Ishikawa (cell line): ENCODE measurements at regions not wholly inside any gene's neighbourhood (a gene's known extent, or its start where the extent isn't known, plus 50 kb on each side); places are given as distances from the start of the nearest gene placed in this dataset.

Experiments used
- CEBPB ChIP-seq: IDR thresholded peaks from 2 replicates; pipeline ENCODE4 v1.6.1; 2012
- CREB1 ChIP-seq: IDR thresholded peaks from 2 replicates; pipeline ENCODE4 v1.6.1; 2012; ENCODE audit warnings: low read depth
- EGR1 ChIP-seq: IDR thresholded peaks from 2 replicates; pipeline ENCODE4 v1.6.1; 2012
- EP300 ChIP-seq: IDR thresholded peaks from 2 replicates; pipeline ENCODE4 v1.6.1; 2012; ENCODE audit warnings: borderline replicate concordance
- FOXM1 ChIP-seq: IDR thresholded peaks from 2 replicates; pipeline ENCODE4 v1.6.1; 2012; ENCODE audit warnings: low read depth, borderline replicate concordance
- MAX ChIP-seq: IDR thresholded peaks from 2 replicates; pipeline ENCODE4 v1.6.1; 2012
- NFIC ChIP-seq: IDR thresholded peaks from 2 replicates; pipeline ENCODE4 v1.6.1; 2012
- RAD21 ChIP-seq: IDR thresholded peaks from 2 replicates; pipeline ENCODE4 v1.6.1; 2012; ENCODE audit warnings: low read depth
- REST ChIP-seq: IDR thresholded peaks from 2 replicates; pipeline ENCODE4 v1.6.1; 2012; ENCODE audit warnings: low read depth, mild to moderate bottlenecking
- TAF1 ChIP-seq: IDR thresholded peaks from 2 replicates; pipeline ENCODE4 v1.6.1; 2012; ENCODE audit warnings: low read depth, mild to moderate bottlenecking
- TCF12 ChIP-seq: IDR thresholded peaks from 2 replicates; pipeline ENCODE4 v1.6.1; 2012; ENCODE audit warnings: low read depth
- TEAD4 ChIP-seq: IDR thresholded peaks from 2 replicates; pipeline ENCODE4 v1.6.1; 2012
- USF1 ChIP-seq: IDR thresholded peaks from 2 replicates; pipeline ENCODE4 v1.6.1; 2012
- YY1 ChIP-seq: IDR thresholded peaks from 2 replicates; pipeline ENCODE4 v1.6.1; 2012; ENCODE audit warnings: low read depth
- ZBTB7A ChIP-seq: IDR thresholded peaks from 2 replicates; pipeline ENCODE4 v1.6.1; 2012; ENCODE audit warnings: low read depth

- TF ChIP-seq EGR1 (no peak), CREB1 (no peak), MAX (no peak), USF1 (no peak), RAD21 (no peak)
Observed at GRCh38 chr2:215590010-215590745, 154.3 kb upstream of the FN1 start.

GRCh38 chr2:215583881-215584280 lies 148.0 kb upstream of the FN1 start:
- TF ChIP-seq TCF12 (no peak), TEAD4 (no peak), USF1 (no peak), FOXM1 (no peak), EP300 (no peak), EGR1 (no peak), ZBTB7A (no peak), MAX (no peak), CEBPB (no peak), CREB1 (no peak), NFIC (no peak), YY1 (no peak), RAD21 (no peak), TAF1 (no peak), REST (no peak)

- TF ChIP-seq EP300 (no peak), RAD21 (no peak), ZBTB7A (no peak), USF1 (no peak), REST (no peak), YY1 (no peak), MAX (no peak), TAF1 (no peak), FOXM1 (no peak), NFIC (no peak), TEAD4 (no peak), CEBPB (no peak), EGR1 (no peak), CREB1 (no peak), TCF12 (no peak)
Observed at GRCh38 chr2:215579809-215580208, 143.9 kb upstream of the FN1 start.

GRCh38 chr2:215577356-215577755 lies 141.5 kb upstream of the FN1 start:
- TF ChIP-seq YY1 (no peak), USF1 (no peak), EP300 (no peak), CEBPB (no peak), ZBTB7A (no peak), REST (no peak), TAF1 (no peak), FOXM1 (no peak), CREB1 (no peak), TCF12 (no peak), EGR1 (no peak), NFIC (no peak)
